Kidney (tissue), 13 donors: ENCODE measurements at regions not wholly inside any gene's neighbourhood (a gene's known extent, or its start where the extent isn't known, plus 50 kb on each side); places are given as distances from the start of the nearest gene placed in this dataset.

Source experiments
- DNase-seq, 5 donors: peaks; one replicate each; pipeline ENCODE4 v3.0.0-alpha.2; 2013 to 2020
- FAIRE-seq: peaks from 2 replicates; lab custom pipeline; 2012; peaks lifted over from hg19 to GRCh38; lab: Jason Lieb, UNC
- H3K27ac ChIP-seq, 2 donors: one replicate each; pipeline ENCODE4 v1.7.0; 2013; ENCODE audit warnings: low read depth in 2 of 2, low read length in 2 of 2, inconsistent platforms in 1 of 2
- H3K27me3 ChIP-seq: one replicate; pipeline ENCODE4 v1.7.1; 2013; ENCODE audit warnings: low read length, inconsistent platforms; ENCODE audit not compliant: control insufficient read depth, insufficient read depth
- H3K36me3 ChIP-seq, 3 donors: one replicate each; pipeline versions ENCODE4 v1.7.0 to v1.7.1; 2013; ENCODE audit warnings: low read length in 3 of 3, control low read depth in 1 of 3, inconsistent platforms in 1 of 3; ENCODE audit not compliant: insufficient read depth in 3 of 3, control insufficient read depth in 2 of 3
- H3K4me1 ChIP-seq, 3 donors: one replicate each; pipeline versions ENCODE4 v1.7.0 to v1.7.1; 2013; ENCODE audit warnings: low read length in 3 of 3, inconsistent platforms in 1 of 3, low read depth in 1 of 3; ENCODE audit not compliant: control insufficient read depth in 2 of 3, insufficient read depth in 2 of 3
- H3K4me3 ChIP-seq, 3 donors: one replicate each; pipeline versions ENCODE4 v1.7.0 to v1.8.1; 2013; ENCODE audit warnings: low read length in 3 of 3, control low read depth in 1 of 3, inconsistent platforms in 1 of 3
- H3K9ac ChIP-seq, 3 donors: one replicate each; pipeline versions ENCODE4 v1.7.0 to v1.7.1; 2013; ENCODE audit warnings: low read length in 3 of 3, control low read depth in 1 of 3, inconsistent platforms in 1 of 3
- H3K9me3 ChIP-seq, 3 donors: one replicate each; pipeline versions ENCODE4 v1.7.0 to v1.7.1; 2013; ENCODE audit warnings: low read length in 3 of 3, control low read depth in 1 of 3, inconsistent platforms in 1 of 3; ENCODE audit not compliant: control insufficient read depth in 2 of 3, insufficient read depth in 1 of 3
- intact Hi-C: fragments of 100-400 bp; cut with DNase I; formaldehyde crosslinking; loops from one replicate; pipeline ENCODE4 v1.11.1; 2022
- TF ChIP-seq, protein P1 (sequence below): IDR thresholded peaks from 3 replicates; pipeline ENCODE4 v1.5.1; 2012; ENCODE audit warnings: mild to moderate bottlenecking, moderate library complexity, borderline replicate concordance; ENCODE audit not compliant: insufficient read depth; ENCODE audit errors: extremely low read depth
- donor health status: control.
- donor health status: control.
- donor health status: control.
- donor health status: control.
- donor health status: control.
- donor health status: DM: yes; HTN: yes; CAD: no.
- donor health status: Normal renal cell carcinoma (clear cell type).

GRCh38 chr6:845566-845965, 152.6 kb upstream of the EXOC2 start:
- Histone ChIP-seq H3K9me3 (no peaks in the 10 kb centered on the region), H3K9ac (no peak overlapping the region), H3K36me3 (no peaks in the 10 kb centered on the region), H3K4me1 (no peaks in the 10 kb centered on the region), H3K27ac (no peak overlapping the region), H3K4me3 (no peak overlapping the region), H3K27me3 (no peaks in the 10 kb centered on the region)
- TF ChIP-seq, protein P1, sequence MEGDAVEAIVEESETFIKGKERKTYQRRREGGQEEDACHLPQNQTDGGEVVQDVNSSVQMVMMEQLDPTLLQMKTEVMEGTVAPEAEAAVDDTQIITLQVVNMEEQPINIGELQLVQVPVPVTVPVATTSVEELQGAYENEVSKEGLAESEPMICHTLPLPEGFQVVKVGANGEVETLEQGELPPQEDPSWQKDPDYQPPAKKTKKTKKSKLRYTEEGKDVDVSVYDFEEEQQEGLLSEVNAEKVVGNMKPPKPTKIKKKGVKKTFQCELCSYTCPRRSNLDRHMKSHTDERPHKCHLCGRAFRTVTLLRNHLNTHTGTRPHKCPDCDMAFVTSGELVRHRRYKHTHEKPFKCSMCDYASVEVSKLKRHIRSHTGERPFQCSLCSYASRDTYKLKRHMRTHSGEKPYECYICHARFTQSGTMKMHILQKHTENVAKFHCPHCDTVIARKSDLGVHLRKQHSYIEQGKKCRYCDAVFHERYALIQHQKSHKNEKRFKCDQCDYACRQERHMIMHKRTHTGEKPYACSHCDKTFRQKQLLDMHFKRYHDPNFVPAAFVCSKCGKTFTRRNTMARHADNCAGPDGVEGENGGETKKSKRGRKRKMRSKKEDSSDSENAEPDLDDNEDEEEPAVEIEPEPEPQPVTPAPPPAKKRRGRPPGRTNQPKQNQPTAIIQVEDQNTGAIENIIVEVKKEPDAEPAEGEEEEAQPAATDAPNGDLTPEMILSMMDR: no peak
- intact Hi-C loops: no loop called here
- DNase-seq (no peak), FAIRE-seq (no peak)

- Histone ChIP-seq H3K27ac (no peak overlapping the region), H3K27me3 (no peaks in the 10 kb centered on the region), H3K9ac (no peak overlapping the region), H3K9me3 (peaks cover 0 to 2% (median under 1%) of the 10 kb centered on the region in 3 donors), H3K4me3 (no peak overlapping the region), H3K4me1 (no peaks in the 10 kb centered on the region), H3K36me3 (no peaks in the 10 kb centered on the region)
- FAIRE-seq (no peak), DNase-seq (no peak)
- TF ChIP-seq, protein P1: no peak
- intact Hi-C loops: no loop called here
These were observed 152.2 kb upstream of the EXOC2 start for GRCh38 chr6:845101-845500.

DNA sequence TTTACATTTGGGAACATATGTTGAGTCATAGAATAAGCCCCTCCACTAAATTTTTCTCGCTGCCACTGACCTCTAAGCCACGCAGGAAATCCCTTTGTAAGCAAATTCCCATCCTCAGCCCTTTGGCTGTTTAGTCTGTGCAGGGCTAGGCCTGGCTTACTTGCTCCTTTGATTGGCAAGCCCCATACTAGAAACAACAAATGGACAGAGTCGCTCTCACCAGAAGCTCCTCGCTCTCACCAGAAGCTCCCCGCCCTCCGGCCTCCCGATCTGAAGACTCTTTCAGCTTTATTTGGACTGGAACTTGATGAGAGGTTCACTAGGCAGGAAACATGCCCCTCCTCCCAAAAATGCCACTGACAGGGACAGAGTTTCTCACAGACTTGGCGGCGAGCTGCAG, 149.2 kb upstream of the EXOC2 start:
- Histone ChIP-seq H3K9ac (no peak overlapping the region), H3K27ac (no peak overlapping the region), H3K27me3 (no peaks in the 10 kb centered on the region), H3K9me3 (peaks cover 0 to 6% (median 4%) of the 10 kb centered on the region in 3 donors), H3K4me3 (no peak overlapping the region), H3K4me1 (no peaks in the 10 kb centered on the region), H3K36me3 (no peaks in the 10 kb centered on the region)
- intact Hi-C loops: no loop called here
- peak in 3 of 5 donors; percentile 21 to 58 (median 40) for DNase-seq
- TF ChIP-seq, protein P1: no peak
- FAIRE-seq: no peak

DNA sequence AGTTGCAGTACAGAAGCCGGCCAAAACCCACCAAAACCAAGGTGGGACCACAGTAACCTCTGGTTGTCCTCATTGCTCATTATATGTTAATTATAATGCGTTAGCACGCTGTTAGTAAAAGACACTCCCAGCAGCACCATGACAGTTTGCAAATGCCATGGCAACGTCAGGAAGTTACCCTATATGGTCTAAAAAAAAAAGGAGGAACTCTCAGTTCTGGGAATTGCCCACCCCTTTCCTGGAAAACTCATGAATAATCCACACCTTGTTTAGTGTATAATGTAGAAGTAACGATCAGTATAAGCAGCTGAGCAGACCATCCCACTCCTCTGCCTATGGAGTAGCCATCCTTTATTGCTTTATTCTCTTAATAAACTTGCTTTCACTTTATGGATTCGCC, 148.6 kb upstream of the EXOC2 start:
- intact Hi-C loops: no loop called here
- DNase-seq (no peak), FAIRE-seq (no peak)
- Histone ChIP-seq H3K4me1 (no peaks in the 10 kb centered on the region), H3K9ac (no peak overlapping the region), H3K36me3 (no peaks in the 10 kb centered on the region), H3K27me3 (no peaks in the 10 kb centered on the region), H3K27ac (no peak overlapping the region), H3K9me3 (peaks cover 0 to 6% (median 4%) of the 10 kb centered on the region in 3 donors), H3K4me3 (no peak overlapping the region)
- TF ChIP-seq, protein P1: no peak
